ENCODE measurements at regions not wholly inside any gene's neighbourhood (a gene's known extent, or its start where the extent isn't known, plus 50 kb on each side); places are given as distances from the start of the nearest gene placed in this dataset.

GRCh38 chr1:30414851-30415165 lies 308.6 kb downstream of the MATN1 start:
- TF ChIP-seq TSHZ2 (CRISPR knock-in tag; IDR thresholded peaks at IDR 0.05), result no peak
- no peak for TF ChIP-seq CSRNP3 (CRISPR knock-in tag; IDR thresholded peaks at IDR 0.05)
- no peak for TF ChIP-seq CREB5 (CRISPR knock-in tag; IDR thresholded peaks at IDR 0.05; ENCODE audit: low read depth)
- no peak for TF ChIP-seq POU6F1 (CRISPR knock-in tag; IDR thresholded peaks at IDR 0.05; ENCODE audit: borderline replicate concordance, low read depth)
- no peak for TF ChIP-seq ESRRG (CRISPR knock-in tag; IDR thresholded peaks at IDR 0.05)
- TF ChIP-seq ZNF565 (CRISPR knock-in tag; conservative IDR thresholded peaks at IDR 0.05; ENCODE audit: low read depth), result no peak
- TF ChIP-seq BACH2 (CRISPR knock-in tag; IDR thresholded peaks at IDR 0.05; ENCODE audit: borderline replicate concordance), result no peak
- no peak for TF ChIP-seq PATZ1 (CRISPR knock-in tag; IDR thresholded peaks at IDR 0.05; ENCODE audit: borderline replicate concordance)
- TF ChIP-seq ZNF8 (CRISPR knock-in tag; IDR thresholded peaks at IDR 0.05), result no peak
- TF ChIP-seq ISL1 (CRISPR knock-in tag; IDR thresholded peaks at IDR 0.05), result no peak
- no peak for TF ChIP-seq SNAI2 (CRISPR knock-in tag; IDR thresholded peaks at IDR 0.05)
- TF ChIP-seq ZNF70 (CRISPR knock-in tag; IDR thresholded peaks at IDR 0.05), result no peak
- no peak for TF ChIP-seq ARNTL (CRISPR knock-in tag; IDR thresholded peaks at IDR 0.05; ENCODE audit: borderline replicate concordance, low read depth)
- TF ChIP-seq CSDC2 (CRISPR knock-in tag; IDR thresholded peaks at IDR 0.05), result no peak
- TF ChIP-seq TCF4 (CRISPR knock-in tag; IDR thresholded peaks at IDR 0.05; ENCODE audit: borderline replicate concordance), result no peak
- no peak for TF ChIP-seq ZFP30 (CRISPR knock-in tag; IDR thresholded peaks at IDR 0.05)
- no peak for ATAC-seq

GRCh38 chr1:30414086-30414850 lies 309.1 kb downstream of the MATN1 start:
- ATAC-seq, result no peak
- no peak for TF ChIP-seq TSHZ2 (CRISPR knock-in tag; IDR thresholded peaks at IDR 0.05)
- TF ChIP-seq ZNF8 (CRISPR knock-in tag; IDR thresholded peaks at IDR 0.05), result no peak
- no peak for TF ChIP-seq ISL1 (CRISPR knock-in tag; IDR thresholded peaks at IDR 0.05)
- no peak for TF ChIP-seq ARNTL (CRISPR knock-in tag; IDR thresholded peaks at IDR 0.05; ENCODE audit: borderline replicate concordance, low read depth)
- TF ChIP-seq ZFP30 (CRISPR knock-in tag; IDR thresholded peaks at IDR 0.05), result no peak
- no peak for TF ChIP-seq CSDC2 (CRISPR knock-in tag; IDR thresholded peaks at IDR 0.05)
- no peak for TF ChIP-seq ZNF565 (CRISPR knock-in tag; conservative IDR thresholded peaks at IDR 0.05; ENCODE audit: low read depth)
- TF ChIP-seq POU6F1 (CRISPR knock-in tag; IDR thresholded peaks at IDR 0.05; ENCODE audit: borderline replicate concordance, low read depth), result no peak
- no peak for TF ChIP-seq RARB (CRISPR knock-in tag; IDR thresholded peaks at IDR 0.05)
- TF ChIP-seq TCF4 (CRISPR knock-in tag; IDR thresholded peaks at IDR 0.05; ENCODE audit: borderline replicate concordance), result no peak
- TF ChIP-seq OSR1 (CRISPR knock-in tag; IDR thresholded peaks at IDR 0.05), result no peak
- no peak for TF ChIP-seq CREB5 (CRISPR knock-in tag; IDR thresholded peaks at IDR 0.05; ENCODE audit: low read depth)
- TF ChIP-seq BACH2 (CRISPR knock-in tag; IDR thresholded peaks at IDR 0.05; ENCODE audit: borderline replicate concordance), result no peak
- no peak for TF ChIP-seq CSRNP3 (CRISPR knock-in tag; IDR thresholded peaks at IDR 0.05)
- TF ChIP-seq GLIS3 (CRISPR knock-in tag; IDR thresholded peaks at IDR 0.05), result no peak
- no peak for TF ChIP-seq SNAI2 (CRISPR knock-in tag; IDR thresholded peaks at IDR 0.05)
- no peak for TF ChIP-seq ZNF70 (CRISPR knock-in tag; IDR thresholded peaks at IDR 0.05)
